HG02852 (cell line): ENCODE measurements at regions not wholly inside any gene's neighbourhood (a gene's known extent, or its start where the extent isn't known, plus 50 kb on each side); places are given as distances from the start of the nearest gene placed in this dataset.

ENCODE experiments used
- ATAC-seq: cut with Tn5 transposase; IDR thresholded peaks from one replicate; pipeline ENCODE4 v1.9.1; 2021; ENCODE audit warnings: mild to moderate bottlenecking, moderate library complexity; ENCODE audit not compliant: unreplicated experiment

DNA sequence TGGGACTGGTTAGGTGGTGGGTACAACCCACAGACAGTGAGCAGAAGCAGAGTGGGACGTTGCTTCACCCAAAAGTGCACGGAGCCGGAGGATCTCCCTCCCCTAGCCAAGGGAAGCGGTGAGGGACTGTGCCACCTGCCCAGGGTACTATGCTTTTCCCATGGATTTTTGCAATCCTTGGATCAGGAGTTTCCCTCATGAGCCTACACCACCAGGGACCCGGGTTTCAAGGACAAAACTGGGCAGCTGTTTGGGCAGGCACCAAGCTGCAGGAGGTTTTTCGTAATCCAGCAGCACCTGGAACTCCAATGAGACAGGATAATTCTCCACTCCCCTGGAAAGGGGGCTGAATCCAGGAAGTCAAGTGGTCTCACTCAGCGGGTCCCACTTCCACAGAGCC, 209.1 kb upstream of the CXCL12 start:
- ATAC-seq, result no peak

DNA sequence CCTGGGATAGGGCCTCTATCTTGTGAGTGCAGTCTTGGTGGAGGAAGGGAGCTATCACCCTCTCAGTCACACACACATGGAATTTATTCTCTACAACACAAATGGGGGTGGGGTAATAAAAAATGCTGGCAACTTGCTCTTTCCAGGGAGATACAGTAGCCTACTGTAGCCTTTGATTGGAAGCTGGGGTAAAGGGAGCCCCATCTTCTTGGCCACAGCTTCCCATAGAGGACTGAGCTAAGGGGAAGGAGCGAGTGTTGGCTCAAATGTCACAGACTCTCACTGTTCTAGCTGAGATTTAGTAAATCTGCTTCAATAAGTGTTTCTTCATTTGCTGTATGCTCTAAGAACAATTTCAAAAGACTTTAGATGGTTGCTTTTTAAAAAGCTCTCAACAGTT, 222.2 kb upstream of the CXCL12 start:
- no peak for ATAC-seq

DNA sequence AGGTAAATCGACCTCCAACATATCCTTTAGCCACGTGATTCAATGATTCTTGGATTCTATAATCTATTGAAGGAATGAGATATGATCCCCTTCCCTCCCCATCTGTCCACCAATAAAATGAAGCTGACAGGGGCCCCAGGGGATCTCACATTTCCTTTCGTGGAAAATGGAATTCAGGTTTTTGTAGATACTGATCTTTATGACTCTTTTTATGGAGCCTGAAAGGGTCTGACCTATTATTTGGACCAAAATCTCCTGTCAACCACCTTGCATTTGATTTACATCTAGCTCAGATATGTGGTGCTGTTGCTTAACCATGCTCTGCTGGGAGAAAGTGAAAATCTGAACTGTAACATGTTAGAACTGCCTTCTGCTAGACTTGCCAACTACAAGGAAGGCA, 234.0 kb upstream of the CXCL12 start:
- ATAC-seq, result no peak

DNA sequence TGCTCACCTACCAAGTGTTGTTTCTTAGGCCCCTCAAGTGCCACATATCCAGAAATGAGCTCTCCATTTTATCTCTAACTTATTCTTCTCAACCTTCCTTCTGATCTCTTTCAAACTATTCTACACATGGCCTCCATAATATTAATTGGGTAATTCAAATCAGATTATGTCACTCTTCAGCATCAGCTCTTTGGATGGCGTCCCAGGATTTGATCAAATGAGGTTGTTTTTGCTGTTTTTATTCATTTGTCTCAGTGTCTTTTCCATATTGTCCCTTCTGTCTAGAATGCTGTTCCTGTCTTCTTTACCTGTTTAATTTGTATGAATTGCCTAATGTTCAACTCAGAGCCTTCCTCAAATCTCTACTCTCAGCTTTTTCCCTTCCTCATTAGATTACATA, 234.6 kb upstream of the CXCL12 start:
- no peak for ATAC-seq

DNA sequence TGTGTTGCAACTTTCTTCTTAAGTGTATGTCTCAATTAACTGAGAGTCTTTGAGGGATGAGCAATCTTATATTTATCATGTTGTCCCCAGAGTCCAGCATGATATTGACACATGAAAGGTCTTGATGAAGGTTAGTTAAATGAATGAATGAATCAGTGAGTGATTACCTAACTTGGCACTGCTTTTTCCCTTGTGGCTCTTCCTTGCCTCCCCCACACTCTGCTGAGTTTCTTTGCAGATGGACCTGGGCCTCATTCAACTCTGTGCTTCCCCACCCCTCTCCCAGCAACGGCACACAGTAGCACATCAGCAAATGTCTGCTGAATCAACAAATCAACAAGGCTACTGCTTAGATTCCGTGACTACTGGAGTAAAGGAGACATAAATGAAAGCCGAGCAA, 235.1 kb upstream of the CXCL12 start:
- no peak for ATAC-seq

DNA sequence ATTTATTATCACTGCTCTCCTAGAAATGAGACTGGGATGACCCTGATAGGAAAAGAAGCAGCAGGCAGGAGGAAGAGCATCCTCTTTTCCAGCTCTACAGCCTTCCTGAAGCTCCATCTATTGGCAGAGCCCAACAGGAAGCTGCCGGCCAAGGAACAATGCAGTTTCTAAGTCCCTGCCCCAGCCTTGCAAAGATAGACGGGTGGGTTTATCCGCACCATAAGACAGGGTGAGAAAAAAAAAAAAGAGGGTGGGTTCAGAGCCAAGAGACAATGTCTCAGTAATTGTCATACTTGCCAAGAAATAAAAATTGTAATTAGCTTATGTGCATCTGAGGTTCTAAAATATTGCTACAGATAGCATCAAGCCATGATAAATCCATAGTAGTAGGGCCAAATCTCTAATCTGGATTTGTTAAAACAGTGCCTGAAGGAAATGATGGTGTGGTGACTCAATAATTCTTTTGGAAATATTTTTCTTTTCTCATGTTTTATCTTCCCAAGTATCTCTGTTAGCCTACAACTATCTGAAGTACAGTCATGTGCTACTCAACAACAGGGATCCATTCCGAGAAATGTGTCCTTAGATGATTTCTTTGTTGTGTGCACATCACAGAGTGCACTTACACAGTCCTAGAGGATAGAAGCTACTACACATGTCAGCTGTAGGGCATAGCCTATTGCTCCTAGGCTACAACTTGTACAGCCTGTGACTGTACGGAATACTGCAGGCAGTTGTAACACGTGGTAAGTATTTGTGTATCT, 242.9 kb upstream of the CXCL12 start:
- ATAC-seq, result no peak

DNA sequence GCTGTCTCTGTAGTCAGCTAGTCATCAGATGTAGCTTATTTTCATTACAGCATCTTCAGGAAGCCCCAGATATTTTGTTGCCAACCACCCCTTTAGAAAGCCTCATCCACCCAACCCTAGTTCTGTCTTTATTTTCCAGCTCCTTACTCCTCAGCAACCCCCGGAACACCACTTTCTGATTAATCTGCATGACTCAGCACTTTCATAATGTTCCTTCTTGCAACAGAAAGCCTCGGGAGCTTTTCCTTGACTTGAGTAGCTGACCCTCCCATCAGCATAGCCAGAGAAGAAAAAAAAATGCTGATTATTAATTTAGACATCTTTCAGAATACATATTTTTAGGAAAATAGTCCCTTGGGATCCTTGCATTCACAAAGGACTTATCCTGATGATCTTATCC, 244.0 kb upstream of the CXCL12 start:
- no peak for ATAC-seq

DNA sequence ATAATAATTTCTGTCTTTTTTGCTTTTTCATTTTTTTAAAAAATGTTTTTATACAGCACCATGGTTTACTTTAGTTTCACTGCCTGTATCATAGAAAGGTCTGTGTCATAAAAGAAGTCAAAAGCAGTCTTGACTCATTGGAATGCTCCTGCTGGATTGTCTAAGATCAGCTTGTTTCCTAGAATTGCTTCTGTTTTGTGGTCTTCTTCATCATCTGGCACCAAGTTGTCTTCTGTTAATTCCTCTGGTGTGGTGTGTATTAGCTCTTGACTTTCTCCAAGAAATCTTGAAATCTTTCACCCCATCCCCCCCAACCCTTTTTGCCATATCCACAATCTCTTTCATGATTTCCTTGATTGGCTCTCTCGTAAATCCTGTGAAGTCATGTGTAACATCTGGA, 250.3 kb upstream of the CXCL12 start:
- ATAC-seq, result no peak

DNA sequence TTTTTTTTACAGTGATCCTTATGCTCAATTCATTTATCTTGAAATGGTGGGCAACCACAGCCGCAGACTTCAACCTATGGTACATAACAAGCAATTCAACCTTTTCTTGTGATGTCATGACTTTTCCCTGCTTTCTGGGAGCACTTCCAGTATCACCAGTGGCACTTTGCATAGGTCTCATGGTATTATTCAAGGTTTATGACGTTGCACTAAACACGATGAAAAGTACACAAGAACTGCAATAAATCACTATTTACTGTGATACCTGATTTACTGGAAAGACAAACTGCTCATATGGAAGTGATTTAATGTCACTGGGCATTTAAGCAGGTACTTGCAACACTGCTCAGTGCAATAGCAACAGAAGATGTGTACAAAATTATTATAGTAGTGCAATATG, 251.7 kb upstream of the CXCL12 start:
- ATAC-seq, result no peak

DNA sequence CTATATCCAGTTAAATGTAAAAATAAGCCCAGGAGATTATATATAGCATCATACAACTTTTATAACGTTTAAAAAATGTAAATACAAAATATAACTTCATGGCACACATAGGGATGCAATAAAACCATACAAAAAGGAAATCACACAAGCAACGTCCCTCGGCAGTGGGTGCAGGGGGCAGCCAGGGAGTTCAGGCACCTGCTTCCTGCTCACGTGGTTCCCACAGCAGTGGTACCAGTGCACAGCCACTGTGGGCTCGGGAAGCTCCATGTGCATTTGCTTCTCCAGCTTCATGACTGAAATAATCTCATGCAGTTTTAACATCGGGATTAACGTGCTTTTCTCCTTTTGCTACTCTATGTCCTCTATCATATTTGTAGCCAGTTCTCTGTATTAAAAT, 255.5 kb upstream of the CXCL12 start:
- no peak for ATAC-seq

DNA sequence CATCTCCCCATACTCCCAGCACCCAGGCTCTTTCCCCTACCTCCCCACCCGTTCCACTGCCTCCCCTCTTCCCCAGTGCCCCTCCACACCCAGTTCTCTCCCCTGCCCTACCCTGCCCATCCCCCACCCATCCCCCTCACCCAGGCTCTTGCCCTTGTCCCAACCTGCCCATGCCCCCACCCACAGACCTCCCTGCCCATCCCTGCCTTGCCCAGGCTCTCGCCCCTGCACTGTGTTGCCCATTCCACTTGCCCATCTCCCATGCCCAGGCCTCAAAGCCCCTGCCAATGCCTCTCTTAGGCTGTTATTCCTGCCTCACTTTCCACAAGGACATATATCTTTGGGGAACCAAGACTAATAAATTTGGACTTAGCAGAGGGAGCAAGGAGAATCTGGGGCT, 262.6 kb upstream of the CXCL12 start:
- ATAC-seq, result no peak

DNA sequence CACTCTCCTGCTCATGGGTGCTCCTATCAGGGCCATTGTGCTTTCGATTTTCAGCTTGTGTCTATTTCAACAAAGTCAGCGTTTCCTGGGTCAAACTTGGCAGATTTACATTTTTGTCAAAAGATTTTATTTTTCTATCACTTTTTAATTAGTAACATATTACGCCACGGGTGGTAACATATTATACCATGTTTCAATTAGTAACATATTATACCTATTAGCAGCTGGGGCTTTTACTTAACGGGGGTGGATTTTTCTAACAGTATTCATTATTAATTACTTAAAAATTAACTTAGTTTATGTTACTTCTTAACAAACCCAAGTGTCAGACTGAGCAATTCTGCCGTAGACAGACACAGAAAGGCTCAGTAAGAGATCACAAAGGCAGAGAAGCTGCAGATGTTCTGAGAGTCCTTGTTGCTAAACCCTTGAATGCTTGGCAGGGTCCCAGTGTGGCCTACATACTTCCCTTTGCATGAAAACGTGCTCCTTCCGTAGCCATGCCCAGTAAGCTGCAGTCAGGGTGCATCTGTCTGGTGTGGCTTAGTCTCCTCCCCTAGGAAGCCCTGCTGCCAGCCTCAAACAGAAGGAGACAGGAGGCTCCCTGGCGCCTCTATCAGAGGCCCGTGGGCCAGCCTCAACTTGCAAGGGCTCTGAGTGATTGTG, 263.1 kb upstream of the CXCL12 start:
- no peak for ATAC-seq

DNA sequence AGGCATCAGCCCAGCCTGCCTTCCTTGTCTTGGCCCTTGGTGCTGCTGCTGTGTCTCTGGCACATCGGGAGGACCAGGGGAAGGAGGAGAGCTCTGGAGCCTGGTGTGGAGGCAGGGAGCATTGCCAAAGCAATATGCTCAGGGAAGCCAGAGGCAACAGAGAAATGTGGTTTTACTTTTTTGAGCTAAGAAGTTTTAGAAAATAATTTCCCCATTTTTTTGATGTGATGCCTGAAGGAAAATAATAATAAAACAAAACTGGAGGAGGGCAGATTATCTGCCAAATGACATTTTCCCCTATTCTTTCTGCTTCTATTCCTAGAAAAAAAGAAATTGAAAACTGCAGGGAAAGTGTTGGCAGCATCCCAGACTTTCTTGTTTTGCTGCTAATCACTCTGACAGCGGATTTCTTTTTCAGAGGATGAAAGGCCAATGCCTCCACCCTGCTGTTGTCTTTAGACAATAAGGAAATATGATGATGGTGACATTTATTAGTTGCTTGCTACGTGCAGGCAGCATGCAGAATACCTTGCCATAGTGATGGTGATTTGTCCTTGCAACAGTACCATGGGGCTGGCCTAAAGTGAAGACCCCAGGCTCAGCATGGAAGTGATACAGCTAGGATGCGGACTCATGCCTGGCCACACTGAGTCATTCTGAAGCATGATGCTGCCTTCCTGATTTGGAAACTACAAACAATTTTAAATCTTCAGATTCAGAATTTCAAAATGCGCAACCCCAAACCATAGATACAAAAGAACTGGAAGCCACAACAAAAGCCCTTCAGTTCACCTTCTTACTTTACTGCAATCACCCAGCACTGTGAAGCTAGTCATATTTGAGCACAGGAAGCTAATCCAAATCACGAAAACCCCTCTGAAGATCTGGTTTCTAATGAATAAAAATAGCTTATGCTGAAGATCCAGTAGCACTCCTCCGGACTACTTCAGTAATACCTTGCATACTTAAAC, 260.2 kb upstream of the TMEM72 start:
- ATAC-seq, result no peak

DNA sequence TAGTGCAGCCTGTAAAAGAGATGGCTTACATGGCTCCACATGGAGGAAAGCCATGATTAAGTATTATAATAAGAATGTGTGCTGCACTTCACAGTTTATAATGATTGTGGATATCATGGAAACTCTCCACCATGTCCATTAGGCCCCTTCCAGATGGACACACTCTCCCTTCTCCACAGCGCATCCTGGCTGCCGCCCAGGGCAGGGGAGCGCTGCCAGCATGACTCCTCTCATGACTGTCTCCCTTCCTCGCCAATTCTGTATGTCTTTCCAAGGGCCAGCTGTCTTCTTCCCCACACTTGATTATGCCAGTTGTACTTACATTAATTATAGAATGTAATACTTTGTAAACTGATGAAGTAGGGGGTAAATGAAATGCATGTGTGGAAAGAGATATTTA, 259.3 kb upstream of the TMEM72 start:
- no peak for ATAC-seq

DNA sequence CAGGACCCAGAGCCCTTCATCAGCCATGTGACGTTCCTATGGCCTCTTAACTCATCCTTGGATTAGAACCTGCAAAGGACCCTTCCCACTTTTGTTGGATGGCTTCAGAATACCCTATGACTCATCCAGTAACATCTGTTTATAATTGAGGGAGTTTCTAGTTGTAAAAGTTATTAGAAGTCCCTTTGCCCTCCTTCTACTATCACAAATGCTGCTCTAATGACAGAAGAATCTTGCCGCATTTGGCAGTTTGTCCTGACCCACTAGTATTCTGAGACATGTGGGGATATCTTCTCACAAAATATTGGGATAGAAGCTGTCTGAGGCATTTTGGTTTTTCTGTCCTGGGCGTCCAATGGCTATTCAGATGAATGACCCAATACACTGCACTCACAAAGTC, 251.8 kb upstream of the TMEM72 start:
- no peak for ATAC-seq

DNA sequence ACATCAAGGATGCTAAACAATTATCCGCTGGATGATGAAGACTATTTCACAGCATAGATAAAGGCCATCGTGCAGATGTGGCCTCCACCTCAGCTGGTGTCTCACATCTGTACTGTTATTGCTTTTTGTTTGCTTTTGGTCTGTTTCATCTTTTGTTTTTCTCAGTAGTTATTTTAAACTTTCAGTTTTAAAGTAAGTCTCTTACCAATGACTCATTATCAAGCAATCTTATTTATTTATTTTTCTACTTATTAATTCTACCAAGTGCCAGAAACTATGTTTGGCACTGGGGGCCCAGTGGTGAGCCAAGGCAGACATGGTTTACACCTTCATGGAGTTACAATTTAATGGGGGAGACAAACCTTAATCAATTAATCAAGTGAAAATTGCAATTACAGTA, 250.9 kb upstream of the TMEM72 start:
- no peak for ATAC-seq

DNA sequence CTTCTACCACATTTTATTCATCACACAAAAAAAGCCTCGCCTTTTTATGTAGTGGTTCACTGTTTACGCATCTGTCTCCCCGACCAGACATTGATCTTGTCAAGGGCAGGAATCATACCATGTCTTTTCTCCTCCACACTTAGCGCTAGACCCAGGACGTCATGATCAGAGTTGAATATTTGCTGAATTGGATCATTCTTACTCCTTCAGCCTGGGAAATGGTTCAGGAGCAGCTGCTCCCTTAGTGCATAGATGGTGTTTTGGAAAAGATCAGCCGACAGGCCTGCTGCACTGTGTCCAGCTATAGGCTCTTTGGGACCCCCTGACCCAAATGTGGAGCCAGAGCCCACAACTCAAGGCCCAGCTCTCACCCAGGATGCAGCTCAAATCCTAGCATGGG, 249.1 kb upstream of the TMEM72 start:
- no peak for ATAC-seq

DNA sequence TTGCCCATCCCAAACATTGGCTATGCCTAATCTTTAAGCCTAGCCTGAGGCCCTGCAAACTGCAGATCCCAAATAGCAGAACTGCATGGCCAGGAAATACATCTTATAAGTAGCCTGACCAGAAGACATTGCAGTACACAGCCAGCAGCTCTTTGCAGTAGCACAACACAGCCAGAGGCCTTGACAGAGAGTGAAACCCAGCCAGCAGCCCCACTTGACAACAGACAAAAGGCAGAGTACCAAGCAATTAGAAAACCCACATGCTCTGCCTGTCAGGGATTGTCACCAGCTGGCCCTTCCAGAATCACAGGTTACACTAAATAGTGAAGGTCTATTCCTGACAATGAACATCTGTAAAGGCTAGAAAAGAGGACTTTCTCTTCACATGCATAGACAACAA, 242.8 kb upstream of the TMEM72 start:
- no peak for ATAC-seq

DNA sequence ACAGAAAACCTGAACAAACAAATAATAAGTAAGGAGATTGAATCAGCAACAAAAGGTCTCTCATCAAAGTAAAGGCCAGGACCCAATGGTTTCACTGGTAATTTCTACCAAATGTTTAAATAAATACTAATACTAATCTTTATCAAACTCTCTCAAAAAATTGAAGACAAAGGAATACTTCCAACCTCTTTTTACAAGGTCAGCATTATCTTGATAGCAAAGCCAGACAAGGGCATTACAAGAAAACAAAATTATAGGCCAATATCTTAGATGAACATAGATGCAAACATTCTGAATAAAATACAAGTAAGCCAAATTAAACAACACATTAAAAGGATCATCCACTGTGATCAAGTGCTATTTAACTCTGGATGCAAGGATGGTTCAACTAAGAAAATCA, 239.8 kb upstream of the TMEM72 start:
- no peak for ATAC-seq

DNA sequence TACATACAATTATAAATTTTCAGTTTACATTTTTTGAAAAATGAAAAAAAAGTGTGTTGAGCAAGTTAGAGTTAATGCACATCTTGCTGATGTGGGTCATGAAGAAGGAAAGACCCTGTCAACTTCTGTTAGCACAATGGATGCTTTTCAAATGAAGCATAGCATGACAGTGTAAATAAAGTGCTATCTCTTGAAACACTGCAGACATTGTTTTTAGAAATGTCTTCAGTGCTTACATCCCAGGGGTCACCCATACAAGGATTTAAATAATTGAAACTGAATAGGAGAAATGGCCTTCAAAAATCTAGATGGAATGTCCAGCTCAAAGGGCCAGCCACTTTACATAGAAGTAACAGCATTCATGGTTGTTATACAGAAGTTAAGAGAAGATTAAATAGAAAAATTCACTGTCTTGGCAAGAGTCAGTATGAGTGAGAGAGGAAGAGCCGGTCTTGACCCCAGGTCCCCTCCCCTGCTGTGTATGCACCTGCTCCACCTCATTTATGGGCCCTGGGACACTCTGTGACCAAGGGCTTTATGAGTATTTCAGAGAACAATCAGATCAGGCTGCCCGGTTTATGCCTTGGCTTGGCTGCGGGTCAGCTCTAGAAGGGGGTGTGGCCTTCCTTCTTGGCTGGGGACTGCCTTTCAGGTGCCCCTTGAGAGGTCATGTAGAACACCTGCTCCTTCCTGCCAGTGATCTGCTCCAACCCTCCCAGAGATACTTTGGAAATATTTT, 237.7 kb upstream of the TMEM72 start:
- no peak for ATAC-seq
